ENCODE measurements at regions not wholly inside any gene's neighbourhood (a gene's known extent, or its start where the extent isn't known, plus 50 kb on each side); places are given as distances from the start of the nearest gene placed in this dataset.

GRCh38 chr3:90055666-90056065 is 948.2 kb downstream of the EPHA3 start:
- no peak for TF ChIP-seq CTCF (IDR thresholded peaks at IDR 0.05; ENCODE audit: poor library complexity)
- no peak for TF ChIP-seq EZH2 (IDR thresholded peaks at IDR 0.05; ENCODE audit: borderline replicate concordance)
- no peak for TF ChIP-seq EZH2phosphoT487 (IDR thresholded peaks at IDR 0.05; ENCODE audit: low read depth, severe bottlenecking, unreplicated experiment)

Measured in hepatocyte (in vitro differentiated cells).